Stomach (tissue), 8 donors: ENCODE measurements at regions not wholly inside any gene's neighbourhood (a gene's known extent, or its start where the extent isn't known, plus 50 kb on each side); places are given as distances from the start of the nearest gene placed in this dataset.

Experiments
- DNase-seq, 2 donors: peaks; one replicate each; pipeline versions ENCODE4 v3.0.0 to v3.0.0-alpha.2; 2013 to 2019
- H3K27ac ChIP-seq, 5 donors: fragments of 200-600 bp in 4 of 5; sonication (generic) in 4 of 5; one replicate each; pipeline ENCODE4 v1.5.1; 2013 to 2019; ENCODE audit warnings: mild to moderate bottlenecking in 1 of 5, moderate library complexity in 1 of 5
- H3K27me3 ChIP-seq, 3 donors: fragments of 200-600 bp; sonication (generic); one replicate each; pipeline ENCODE4 v1.5.1; 2017 to 2019; ENCODE audit warnings: mixed run types in 1 of 3
- H3K36me3 ChIP-seq, 4 donors: fragments of 200-600 bp; sonication (generic); 1 replicate in 3 of 4; 2 replicates in 1 of 4; pipeline ENCODE4 v1.5.1; 2016 to 2019
- H3K4me1 ChIP-seq, 4 donors: fragments of 200-600 bp; sonication (generic); one replicate each; pipeline ENCODE4 v1.5.1; 2016 to 2019
- H3K4me3 ChIP-seq, 4 donors: fragments of 200-600 bp; sonication (generic) in 3 of 4; one replicate each; pipeline ENCODE4 v1.5.1; 2016 to 2019; ENCODE audit warnings: mild to moderate bottlenecking in 1 of 4
- H3K9me3 ChIP-seq, 4 donors: fragments of 200-600 bp; sonication (generic); one replicate each; pipeline ENCODE4 v1.5.1; 2016 to 2019
- CTCF ChIP-seq, 7 experiments: fragments of 450-650 bp in 4 of 7; fragments of 200-600 bp in 3 of 7; sonication (generic) in 3 of 7; IDR thresholded peaks; one replicate each; pipeline ENCODE4 v1.5.1; 2016 to 2019; ENCODE audit warnings: antibody characterized with exemption in 7 of 7, control low read depth in 2 of 7, mild to moderate bottlenecking in 1 of 7
- EP300 ChIP-seq: sonication (generic); formaldehyde crosslinking; IDR thresholded peaks from one replicate; pipeline ENCODE4 v1.6.1; 2017; ENCODE audit warnings: antibody characterized with exemption
- POLR2A ChIP-seq, 4 donors: fragments of 450-650 bp; IDR thresholded peaks; one replicate each; pipeline ENCODE4 v1.6.1; 2016; ENCODE audit warnings: antibody characterized with exemption in 4 of 4, control low read depth in 2 of 4, mild to moderate bottlenecking in 1 of 4, moderate library complexity in 1 of 4
- POLR2AphosphoS5 ChIP-seq, 3 donors: sonication (generic); formaldehyde crosslinking; IDR thresholded peaks; one replicate each; pipeline ENCODE4 v1.6.1; 2016; ENCODE audit warnings: antibody characterized with exemption in 3 of 3
- WGBS, 5 donors: extraction: QIAGEN DNeasy Blood & Tissue Kit in 3 of 5; methylation state at CpG; one replicate each; pipeline versions ENCODE4 v1.1.5 to v1.1.7; 2013 to 2018; 5-methylcytosine and 5-hydroxymethylcytosine counted together
- intact Hi-C: fragments of 100-400 bp; cut with DNase I; formaldehyde crosslinking; loops from one replicate; pipeline ENCODE4 v1.15.1; 2023; ENCODE audit warnings: low total_unique reads
- donor health status: healthy with polysubstance abuse.
- donor health status: Bipolar disorder and iron deficiency.
- donor health status: healthy.

GRCh38 chr18:60010984-60011383 lies 111.2 kb downstream of the PMAIP1 start:
- 95 to 98% (median 97%) methylated on average over 26 to 35 of the region's 35 CpGs for WGBS, 5 donors
- H3K27ac ChIP-seq: no peak overlapping the region
- DNase-seq: no peak
- H3K36me3 ChIP-seq: no peaks in the 10 kb centered on the region
- H3K4me1 ChIP-seq: no peaks in the 10 kb centered on the region
- intact Hi-C loops: no loop called here
- H3K4me3 ChIP-seq: no peak overlapping the region
- peaks cover 0 to 9% (median 1%) of the 10 kb centered on the region in 4 donors for H3K9me3 ChIP-seq
- no peak for TF ChIP-seq EP300
- no peak for TF ChIP-seq CTCF (IDR thresholded peaks at IDR 0.05)
- TF ChIP-seq POLR2A (IDR thresholded peaks at IDR 0.05): no peak
- no peak for TF ChIP-seq POLR2AphosphoS5 (IDR thresholded peaks at IDR 0.05)
- H3K27me3 ChIP-seq: no peaks in the 10 kb centered on the region

- no peaks in the 10 kb centered on the region for H3K4me1 ChIP-seq
- H3K27me3 ChIP-seq: no peaks in the 10 kb centered on the region
- DNase-seq: no peak
- intact Hi-C loops: no loop called here
- H3K27ac ChIP-seq: no peak overlapping the region
- TF ChIP-seq EP300 (no peak), POLR2AphosphoS5 (IDR thresholded peaks at IDR 0.05) (no peak), POLR2A (IDR thresholded peaks at IDR 0.05) (no peak), CTCF (IDR thresholded peaks at IDR 0.05) (no peak)
- H3K9me3 ChIP-seq: peaks cover 0 to 9% (median 1%) of the 10 kb centered on the region in 4 donors
- 91 to 97% (median 94%) methylated on average over 18 to 23 of the region's 23 CpGs for WGBS, 5 donors
- H3K4me3 ChIP-seq: no peak overlapping the region
- H3K36me3 ChIP-seq: no peaks in the 10 kb centered on the region
Measured at GRCh38 chr18:60010513-60010912, 110.7 kb downstream of the PMAIP1 start.

- intact Hi-C loops: no loop called here
- Histone ChIP-seq H3K4me1 (no peaks in the 10 kb centered on the region), H3K27ac (no peak overlapping the region), H3K36me3 (no peaks in the 10 kb centered on the region), H3K27me3 (no peaks in the 10 kb centered on the region), H3K9me3 (peaks cover 0 to 14% (median 1%) of the 10 kb centered on the region in 4 donors), H3K4me3 (no peak overlapping the region)
- no peak for DNase-seq
- no peak for TF ChIP-seq EP300
- no peak for TF ChIP-seq CTCF (IDR thresholded peaks at IDR 0.05)
- TF ChIP-seq POLR2A (IDR thresholded peaks at IDR 0.05): no peak
- no peak for TF ChIP-seq POLR2AphosphoS5 (IDR thresholded peaks at IDR 0.05)
- 56 to 70% (median 64%) methylated on average over 2 of the region's 2 CpGs for WGBS, 5 donors
Measured at GRCh38 chr18:60007661-60008060, 107.9 kb downstream of the PMAIP1 start.

- H3K4me3 ChIP-seq: no peak overlapping the region
- TF ChIP-seq CTCF (IDR thresholded peaks at IDR 0.05) (no peak), EP300 (no peak), POLR2A (IDR thresholded peaks at IDR 0.05) (no peak), POLR2AphosphoS5 (IDR thresholded peaks at IDR 0.05) (no peak)
- intact Hi-C loops: no loop called here
- H3K36me3 ChIP-seq: no peaks in the 10 kb centered on the region
- H3K4me1 ChIP-seq: no peaks in the 10 kb centered on the region
- 88 to 95% (median 92%) methylated on average over 14 to 16 of the region's 16 CpGs for WGBS, 5 donors
- H3K27me3 ChIP-seq: no peaks in the 10 kb centered on the region
- no peak for DNase-seq
- H3K9me3 ChIP-seq: peaks cover 0 to 12% (median 1%) of the 10 kb centered on the region in 4 donors
- no peak overlapping the region for H3K27ac ChIP-seq
Measured at GRCh38 chr18:60003610-60004185, 103.9 kb downstream of the PMAIP1 start.
